SK-N-SH (cell line): ENCODE measurements at regions not wholly inside any gene's neighbourhood (a gene's known extent, or its start where the extent isn't known, plus 50 kb on each side); places are given as distances from the start of the nearest gene placed in this dataset.

ENCODE experiments used
- CTCF ChIP-seq: fragments of 200-600 bp; sonication (generic); IDR thresholded peaks from 2 replicates; pipeline ENCODE4 v1.6.1; 2017; ENCODE audit warnings: antibody characterized with exemption, mild to moderate bottlenecking, moderate library complexity
- GABPA ChIP-seq: IDR thresholded peaks from 2 replicates; pipeline ENCODE4 v1.4.0; 2012; ENCODE audit warnings: low read depth, mild to moderate bottlenecking
- MEF2A ChIP-seq: IDR thresholded peaks from 2 replicates; pipeline ENCODE4 v1.4.0; 2012; ENCODE audit warnings: low read depth, borderline replicate concordance
- PBX3 ChIP-seq: IDR thresholded peaks from 2 replicates; pipeline ENCODE4; 2012
- POLR2AphosphoS5 ChIP-seq: IDR thresholded peaks from 2 replicates; pipeline ENCODE4 v1.6.1; 2012; ENCODE audit warnings: low read depth, low read length
- RAD21 ChIP-seq: IDR thresholded peaks from 2 replicates; pipeline ENCODE4 v1.6.1; 2012; ENCODE audit warnings: mild to moderate bottlenecking, low read length
- REST ChIP-seq: IDR thresholded peaks from 2 replicates; pipeline ENCODE4 v1.6.1; 2012; ENCODE audit warnings: mild to moderate bottlenecking, low read depth, low read length, moderate library complexity
- SIN3A ChIP-seq: IDR thresholded peaks from 2 replicates; pipeline ENCODE4 v1.6.1; 2012; ENCODE audit warnings: low read depth, mild to moderate bottlenecking, low read length, moderate library complexity, borderline replicate concordance
- USF2 ChIP-seq: fragments of 150-350 bp; IDR thresholded peaks from 2 replicates; pipeline ENCODE4 v1.6.1; 2017; ENCODE audit warnings: antibody characterized with exemption, low read length, low read depth, borderline replicate concordance

- TF ChIP-seq POLR2AphosphoS5 = no peak
- no peak for TF ChIP-seq MEF2A
- no peak for TF ChIP-seq CTCF
- TF ChIP-seq GABPA = no peak
- TF ChIP-seq PBX3 = no peak
- no peak for TF ChIP-seq REST
- no peak for TF ChIP-seq USF2
- TF ChIP-seq SIN3A = no peak
- no peak for TF ChIP-seq RAD21
These were observed 203.0 kb upstream of the KLF14 start for GRCh38 chr7:130937016-130937415.
